ENCODE measurements at regions not wholly inside any gene's neighbourhood (a gene's known extent, or its start where the extent isn't known, plus 50 kb on each side); places are given as distances from the start of the nearest gene placed in this dataset.
"Not testable (repeated sequence)": the region's sequence is repeated elsewhere in the genome, so short reads cannot be mapped to it uniquely, and the experiment has no call there.

DNA sequence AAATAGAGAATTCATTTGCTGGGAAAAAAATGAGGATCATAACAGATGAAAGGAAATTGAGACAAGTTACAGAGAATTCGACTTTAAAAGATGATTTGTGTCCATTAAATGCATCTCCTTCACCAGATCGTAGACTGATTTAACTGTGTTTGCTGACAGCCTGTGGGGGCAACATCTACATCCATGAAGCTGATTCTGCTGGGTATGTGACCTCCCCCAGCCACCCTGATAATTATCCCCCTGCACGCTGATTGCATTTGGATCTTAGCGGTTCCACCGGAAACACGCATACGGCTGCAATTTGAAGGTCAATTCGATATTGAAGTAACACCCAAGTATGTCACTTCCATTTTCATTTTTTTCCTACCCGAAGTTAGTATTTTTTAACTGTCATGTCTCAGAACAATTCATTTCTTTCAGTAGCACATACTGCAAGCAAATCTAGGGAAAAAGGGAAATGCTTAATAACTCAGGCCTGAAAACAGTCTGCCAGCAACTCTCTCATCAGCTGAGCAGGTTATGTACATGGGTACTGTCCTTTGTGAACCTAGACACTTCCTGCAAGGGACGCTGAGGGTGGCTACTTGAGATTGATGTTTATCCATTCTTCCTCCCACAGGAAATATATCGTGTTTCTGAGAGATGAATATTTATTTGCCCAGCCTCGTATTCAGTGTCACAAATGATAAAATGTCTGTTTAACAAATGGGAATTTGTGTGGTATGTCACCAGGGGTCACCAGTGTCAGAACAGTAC, 134.9 kb downstream of the ZNF22 start:
- no peaks in the 10 kb centered on the region for H3K9me3 ChIP-seq (ENCODE audit: low read depth)
- no peak overlapping the region for H3K4me2 ChIP-seq
- H3K79me2 ChIP-seq (ENCODE audit: low read depth) = no peaks in the 10 kb centered on the region
- no peak overlapping the region for H3K9ac ChIP-seq
- H3K4me1 ChIP-seq = no peaks in the 10 kb centered on the region
- no peak overlapping the region for H3K27ac ChIP-seq
- no peaks in the 10 kb centered on the region for H3K4me1 Mint-ChIP-seq
- no peaks in the 10 kb centered on the region for H3K36me3 ChIP-seq
- H4K20me1 ChIP-seq (ENCODE audit: low read depth) = no peaks in the 10 kb centered on the region
- H3K4me3 ChIP-seq = no peak overlapping the region
- no peaks in the 10 kb centered on the region for H3K9me3 Mint-ChIP-seq
- TF ChIP-seq EZH2 (IDR thresholded peaks at IDR 0.05) = no peak
- TF ChIP-seq, protein P1, sequence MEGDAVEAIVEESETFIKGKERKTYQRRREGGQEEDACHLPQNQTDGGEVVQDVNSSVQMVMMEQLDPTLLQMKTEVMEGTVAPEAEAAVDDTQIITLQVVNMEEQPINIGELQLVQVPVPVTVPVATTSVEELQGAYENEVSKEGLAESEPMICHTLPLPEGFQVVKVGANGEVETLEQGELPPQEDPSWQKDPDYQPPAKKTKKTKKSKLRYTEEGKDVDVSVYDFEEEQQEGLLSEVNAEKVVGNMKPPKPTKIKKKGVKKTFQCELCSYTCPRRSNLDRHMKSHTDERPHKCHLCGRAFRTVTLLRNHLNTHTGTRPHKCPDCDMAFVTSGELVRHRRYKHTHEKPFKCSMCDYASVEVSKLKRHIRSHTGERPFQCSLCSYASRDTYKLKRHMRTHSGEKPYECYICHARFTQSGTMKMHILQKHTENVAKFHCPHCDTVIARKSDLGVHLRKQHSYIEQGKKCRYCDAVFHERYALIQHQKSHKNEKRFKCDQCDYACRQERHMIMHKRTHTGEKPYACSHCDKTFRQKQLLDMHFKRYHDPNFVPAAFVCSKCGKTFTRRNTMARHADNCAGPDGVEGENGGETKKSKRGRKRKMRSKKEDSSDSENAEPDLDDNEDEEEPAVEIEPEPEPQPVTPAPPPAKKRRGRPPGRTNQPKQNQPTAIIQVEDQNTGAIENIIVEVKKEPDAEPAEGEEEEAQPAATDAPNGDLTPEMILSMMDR (IDR thresholded peaks at IDR 0.05) = no peak
- TF ChIP-seq EZH2phosphoT487 (IDR thresholded peaks at IDR 0.05) = no peak
- H3K27me3 Mint-ChIP-seq (ENCODE audit: insufficient read depth, low read depth) = no peaks in the 10 kb centered on the region
- H3K4me3 Mint-ChIP-seq = no peak overlapping the region
- H3F3A ChIP-seq (ENCODE audit: low read depth) = no peaks in the 10 kb centered on the region
- H3K27ac Mint-ChIP-seq = no peak overlapping the region
- H3K27me3 ChIP-seq = no peaks in the 10 kb centered on the region
- H2AFZ ChIP-seq (replicated peaks) = no peak overlapping the region
- no peaks in the 10 kb centered on the region for H3K36me3 Mint-ChIP-seq
- DNase-seq (ENCODE audit: low spot score) = no peak

DNA sequence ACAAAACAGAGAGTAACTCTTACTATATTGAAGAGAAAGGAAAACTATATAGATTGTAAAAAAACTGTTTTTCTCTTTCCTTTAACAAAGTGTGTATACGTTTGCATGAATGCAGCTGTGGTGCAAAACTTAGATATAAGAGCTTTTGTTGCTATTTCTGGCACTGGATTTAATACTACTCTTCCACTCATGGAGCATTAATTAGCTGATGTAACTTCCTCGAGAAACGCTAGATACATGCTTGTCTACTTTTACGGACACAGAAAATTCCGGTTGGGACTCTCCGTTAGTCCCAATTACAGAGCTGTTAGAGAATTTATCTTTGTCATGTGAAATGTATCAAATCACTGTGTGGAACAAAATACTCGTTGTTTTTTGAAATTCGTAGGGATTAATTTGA, 135.5 kb downstream of the ZNF22 start:
- Mint-ChIP-seq H3K27ac (no peak overlapping the region), H3K4me1 (no peaks in the 10 kb centered on the region), H3K36me3 (no peaks in the 10 kb centered on the region), H3K27me3 (ENCODE audit: insufficient read depth, low read depth) (no peaks in the 10 kb centered on the region), H3K4me3 (no peak overlapping the region), H3K9me3 (no peaks in the 10 kb centered on the region)
- Histone ChIP-seq H4K20me1 (ENCODE audit: low read depth) (no peaks in the 10 kb centered on the region), H3K27me3 (no peaks in the 10 kb centered on the region), H3K4me3 (no peak overlapping the region), H3K79me2 (ENCODE audit: low read depth) (no peaks in the 10 kb centered on the region), H2AFZ (replicated peaks) (no peak overlapping the region), H3K36me3 (no peaks in the 10 kb centered on the region), H3K9me3 (ENCODE audit: low read depth) (no peaks in the 10 kb centered on the region), H3F3A (ENCODE audit: low read depth) (no peaks in the 10 kb centered on the region), H3K4me1 (no peaks in the 10 kb centered on the region), H3K4me2 (no peak overlapping the region), H3K9ac (no peak overlapping the region), H3K27ac (no peak overlapping the region)
- DNase-seq (ENCODE audit: low spot score) = no peak
- TF ChIP-seq EZH2 (IDR thresholded peaks at IDR 0.05) = no peak
- TF ChIP-seq EZH2phosphoT487 (IDR thresholded peaks at IDR 0.05) = no peak
- TF ChIP-seq, protein P1 (IDR thresholded peaks at IDR 0.05) = no peak

DNA sequence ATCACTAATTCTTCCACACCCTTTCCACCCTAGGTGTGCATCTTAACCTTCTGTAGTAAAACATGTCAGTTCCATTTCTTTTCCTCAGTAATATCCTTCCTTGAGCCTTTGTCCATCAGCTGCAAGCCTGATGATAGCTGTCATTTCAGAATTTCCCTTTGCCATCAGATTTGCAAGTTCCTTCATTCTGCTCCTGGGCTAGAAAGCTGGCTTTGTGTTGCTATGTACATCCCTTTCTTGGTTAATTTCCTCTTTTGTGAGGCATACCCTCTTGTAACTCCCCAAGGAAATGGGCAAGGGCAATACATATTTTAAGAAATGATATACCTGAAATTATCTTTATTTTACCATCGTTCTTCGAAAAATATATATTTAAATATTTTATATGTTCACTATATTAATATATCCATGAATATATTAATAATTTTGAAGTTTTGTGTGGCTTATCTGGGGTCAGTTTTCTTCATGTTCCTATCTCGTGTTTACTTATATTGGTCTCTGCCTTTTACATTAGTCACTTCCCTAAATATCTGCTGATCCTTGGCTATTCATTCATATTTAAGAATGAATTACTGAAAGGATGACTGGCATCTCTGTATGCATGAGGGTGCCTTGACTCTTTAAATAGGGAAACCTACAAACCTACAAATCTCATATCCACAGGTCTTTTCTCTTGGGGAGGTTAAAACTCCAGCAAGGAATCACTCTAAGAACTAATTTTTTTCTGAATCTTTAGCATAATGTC, 143.8 kb downstream of the ZNF22 start:
- no peak for TF ChIP-seq EZH2phosphoT487 (IDR thresholded peaks at IDR 0.05)
- TF ChIP-seq, protein P1 (IDR thresholded peaks at IDR 0.05) = no peak
- no peak for TF ChIP-seq EZH2 (IDR thresholded peaks at IDR 0.05)
- H2AFZ ChIP-seq (replicated peaks) = no peak overlapping the region
- no peaks in the 10 kb centered on the region for H3K27me3 Mint-ChIP-seq (ENCODE audit: insufficient read depth, low read depth)
- H3K36me3 Mint-ChIP-seq = no peaks in the 10 kb centered on the region
- no peaks in the 10 kb centered on the region for H3K4me1 ChIP-seq
- no peak overlapping the region for H3K4me3 ChIP-seq
- no peaks in the 10 kb centered on the region for H3F3A ChIP-seq (ENCODE audit: low read depth)
- H3K27me3 ChIP-seq = no peaks in the 10 kb centered on the region
- no peaks in the 10 kb centered on the region for H3K9me3 Mint-ChIP-seq
- H3K4me2 ChIP-seq = no peak overlapping the region
- no peak overlapping the region for H3K27ac Mint-ChIP-seq
- no peaks in the 10 kb centered on the region for H3K79me2 ChIP-seq (ENCODE audit: low read depth)
- no peak overlapping the region for H3K9ac ChIP-seq
- H3K27ac ChIP-seq = no peak overlapping the region
- no peaks in the 10 kb centered on the region for H3K36me3 ChIP-seq
- DNase-seq (ENCODE audit: low spot score) = no peak
- no peaks in the 10 kb centered on the region for H4K20me1 ChIP-seq (ENCODE audit: low read depth)
- no peaks in the 10 kb centered on the region for H3K4me1 Mint-ChIP-seq
- H3K4me3 Mint-ChIP-seq = no peak overlapping the region
- no peaks in the 10 kb centered on the region for H3K9me3 ChIP-seq (ENCODE audit: low read depth)

DNA sequence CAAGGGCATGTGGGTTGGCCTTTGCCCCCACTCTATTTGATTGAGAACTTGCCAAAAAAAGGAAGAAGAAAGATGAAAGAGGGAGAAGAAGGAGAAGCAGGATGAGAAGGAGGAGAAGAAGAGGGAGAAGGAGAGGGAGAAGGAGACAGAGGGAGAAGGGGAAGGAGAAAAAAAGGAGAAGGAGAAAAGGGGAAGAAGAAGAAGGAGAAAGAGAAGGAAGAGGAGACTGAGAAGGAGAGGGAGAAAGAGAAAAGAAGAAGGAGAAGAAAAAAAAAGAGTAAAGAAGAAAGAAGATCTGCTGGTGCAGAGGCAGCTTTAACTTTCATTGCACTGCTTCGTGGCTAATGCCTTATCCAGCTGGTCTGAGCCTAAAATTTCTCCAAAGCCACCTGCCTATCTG, 144.4 kb downstream of the ZNF22 start:
- not testable (repeated sequence) for H3K4me1 ChIP-seq; H3K4me1 Mint-ChIP-seq; H3K36me3 Mint-ChIP-seq; H3K36me3 ChIP-seq; H3K27ac Mint-ChIP-seq; H3K4me2 ChIP-seq; H2AFZ ChIP-seq (replicated peaks); DNase-seq (ENCODE audit: low spot score); H3K27ac ChIP-seq; H3K9me3 ChIP-seq (ENCODE audit: low read depth); H3K9ac ChIP-seq; H3K27me3 ChIP-seq; H3F3A ChIP-seq (ENCODE audit: low read depth); H3K27me3 Mint-ChIP-seq (ENCODE audit: insufficient read depth, low read depth); H3K4me3 Mint-ChIP-seq; H4K20me1 ChIP-seq (ENCODE audit: low read depth); H3K4me3 ChIP-seq; H3K9me3 Mint-ChIP-seq; H3K79me2 ChIP-seq (ENCODE audit: low read depth)

Measured in neural progenitor cell (in vitro differentiated cells).